Stromal cell of bone marrow (primary cell): ENCODE measurements at regions not wholly inside any gene's neighbourhood (a gene's known extent, or its start where the extent isn't known, plus 50 kb on each side); places are given as distances from the start of the nearest gene placed in this dataset.

Source experiments
- DNase-seq: peaks from one replicate; pipeline ENCODE4 v3.0.0-alpha.2; 2012; ENCODE audit warnings: low read depth

DNA sequence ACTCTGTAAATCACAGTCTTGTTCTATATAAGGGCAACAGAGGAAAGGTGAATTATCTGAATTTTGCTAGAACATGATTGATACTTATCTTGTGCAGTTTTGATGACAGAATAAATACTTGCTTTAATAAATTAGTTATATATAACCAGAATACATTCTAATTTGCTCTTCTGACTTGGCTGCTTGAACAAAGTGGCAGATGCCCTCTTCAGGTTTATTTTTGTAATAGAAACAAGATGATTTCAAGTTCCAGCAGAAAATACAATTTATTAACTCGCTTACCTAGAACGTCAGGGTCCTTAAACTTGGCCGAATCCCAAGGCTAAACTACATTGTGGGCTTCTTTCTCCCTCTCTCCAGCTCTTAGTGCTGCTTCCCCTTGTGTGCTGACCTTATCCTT lies 57.6 kb upstream of the SSTR1 start:
- no peak for DNase-seq
